ENCODE measurements at regions not wholly inside any gene's neighbourhood (a gene's known extent, or its start where the extent isn't known, plus 50 kb on each side); places are given as distances from the start of the nearest gene placed in this dataset.

- no peak for TF ChIP-seq EZH2phosphoT487 (conservative IDR thresholded peaks at IDR 0.05; ENCODE audit: low read length)
- TF ChIP-seq CTCF (IDR thresholded peaks at IDR 0.05; ENCODE audit: insufficient read depth, low read length, poor library complexity, severe bottlenecking) = no peak
Observed at GRCh38 chr9:74412236-74412979, 84.7 kb upstream of the RORB start.

Measured in SU-DHL-6 (cell line).